GM23338 (cell line): ENCODE measurements at regions not wholly inside any gene's neighbourhood (a gene's known extent, or its start where the extent isn't known, plus 50 kb on each side); places are given as distances from the start of the nearest gene placed in this dataset. TPM values are rescaled to one million over a fixed set of nuclear protein-coding genes. Genes with fewer than 3 reads are reported as not detected.

ENCODE experiments used
- ATAC-seq: fragments of 200-7000 bp; cut with Tn5 transposase; 3 replicates; pipeline ENCODE4 v1.9.1; 2020
- DNase-seq: peaks from one replicate; pipeline ENCODE4 v3.0.0-alpha.2; 2015; ENCODE audit warnings: low spot score
- H2AFZ ChIP-seq: fragments of 200-600 bp; sonication (generic); 2 replicates; pipeline ENCODE4 v1.8.0; 2016; ENCODE audit warnings: antibody characterized with exemption, mild to moderate bottlenecking, moderate library complexity
- H3F3A ChIP-seq: fragments of 200-600 bp; sonication (generic); replicated peaks from 2 replicates; pipeline ENCODE4 v1.8.0; 2017; ENCODE audit warnings: antibody characterized with exemption, mixed run types, low read depth
- H3K27ac ChIP-seq: fragments of 200-600 bp; sonication (generic); 2 replicates; pipeline ENCODE4 v1.6.1; 2016; ENCODE audit warnings: low read depth
- H3K27me3 ChIP-seq: fragments of 200-600 bp; sonication (generic); 2 replicates; pipeline ENCODE4 v1.8.0; 2016; ENCODE audit warnings: mild to moderate bottlenecking, mixed run types, moderate library complexity; ENCODE audit not compliant: insufficient read depth
- H3K36me3 ChIP-seq: fragments of 200-600 bp; sonication (generic); 2 replicates; pipeline ENCODE4 v1.8.0; 2016; ENCODE audit warnings: mild to moderate bottlenecking; ENCODE audit not compliant: insufficient read depth
- H3K4me1 ChIP-seq: fragments of 200-600 bp; sonication (generic); 2 replicates; pipeline ENCODE4 v1.8.0; 2016; ENCODE audit warnings: mild to moderate bottlenecking, moderate library complexity; ENCODE audit not compliant: insufficient read depth
- H3K4me2 ChIP-seq: fragments of 200-600 bp; sonication (generic); 2 replicates; pipeline ENCODE4 v1.7.1; 2017; ENCODE audit warnings: mixed run types
- H3K4me3 ChIP-seq: fragments of 200-600 bp; sonication (generic); 2 replicates; pipeline ENCODE4 v1.6.1; 2016; ENCODE audit warnings: mixed run types
- H3K79me2 ChIP-seq: fragments of 200-600 bp; sonication (generic); replicated peaks from 2 replicates; pipeline ENCODE4 v1.8.0; 2017; ENCODE audit warnings: mild to moderate bottlenecking; ENCODE audit not compliant: insufficient read depth
- H3K9me2 ChIP-seq: fragments of 200-600 bp; sonication (generic); 2 replicates; pipeline ENCODE4 v1.8.0; 2017; ENCODE audit not compliant: insufficient read depth
- H4K20me1 ChIP-seq: fragments of 200-600 bp; sonication (generic); replicated peaks from 2 replicates; pipeline ENCODE4 v1.8.0; 2017; ENCODE audit warnings: mild to moderate bottlenecking; ENCODE audit not compliant: insufficient read depth
- H3K27ac Mint-ChIP-seq: 2 replicates; pipeline ENCODE4 v1.8.0; 2020; ENCODE audit warnings: inconsistent platforms, mild to moderate bottlenecking, moderate library complexity, mixed read lengths
- H3K27me3 Mint-ChIP-seq: 3 replicates; pipeline ENCODE4 v1.8.0; 2022; ENCODE audit warnings: low read depth, mild to moderate bottlenecking, moderate library complexity, mixed read lengths, inconsistent platforms; ENCODE audit not compliant: insufficient read depth, poor library complexity
- H3K36me3 Mint-ChIP-seq: 3 replicates; pipeline ENCODE4 v1.8.0; 2021; ENCODE audit warnings: low read depth, mild to moderate bottlenecking, inconsistent platforms, moderate library complexity, mixed read lengths
- H3K4me1 Mint-ChIP-seq: 3 replicates; pipeline ENCODE4 v1.8.0; 2020; ENCODE audit warnings: mild to moderate bottlenecking, inconsistent platforms, mixed read lengths
- H3K4me3 Mint-ChIP-seq: 3 replicates; pipeline ENCODE4 v1.8.0; 2021; ENCODE audit warnings: moderate library complexity, mild to moderate bottlenecking, inconsistent platforms, mixed read lengths
- H3K9me3 Mint-ChIP-seq: 3 replicates; pipeline ENCODE4 v1.8.0; 2020; ENCODE audit warnings: moderate library complexity, mild to moderate bottlenecking, inconsistent platforms, mixed read lengths
- EZH2 ChIP-seq: fragments of 200-600 bp; sonication (generic); IDR thresholded peaks from one replicate; pipeline ENCODE4 v1.8.0; 2017; ENCODE audit warnings: antibody characterized with exemption, mild to moderate bottlenecking, low read depth; ENCODE audit not compliant: unreplicated experiment
- JUNB ChIP-seq: IDR thresholded peaks from one replicate; pipeline ENCODE4 v1.6.1; 2016; ENCODE audit warnings: antibody characterized with exemption; ENCODE audit not compliant: unreplicated experiment
- small RNA-seq: library from RNA; depleted of rRNA; stranded (forward); fragments of <200 nt; gene quantifications from one replicate; pipeline ENCODE3, GENCODE V24; 2014; ENCODE audit warnings: low replicate concordance
- TF ChIP-seq, protein P1 (sequence below): fragments of 250-450 bp; sonication (Bioruptor Pico); IDR thresholded peaks from 2 replicates; pipeline ENCODE4 v1.5.0; 2020; ENCODE audit warnings: mild to moderate bottlenecking, moderate library complexity

DNA sequence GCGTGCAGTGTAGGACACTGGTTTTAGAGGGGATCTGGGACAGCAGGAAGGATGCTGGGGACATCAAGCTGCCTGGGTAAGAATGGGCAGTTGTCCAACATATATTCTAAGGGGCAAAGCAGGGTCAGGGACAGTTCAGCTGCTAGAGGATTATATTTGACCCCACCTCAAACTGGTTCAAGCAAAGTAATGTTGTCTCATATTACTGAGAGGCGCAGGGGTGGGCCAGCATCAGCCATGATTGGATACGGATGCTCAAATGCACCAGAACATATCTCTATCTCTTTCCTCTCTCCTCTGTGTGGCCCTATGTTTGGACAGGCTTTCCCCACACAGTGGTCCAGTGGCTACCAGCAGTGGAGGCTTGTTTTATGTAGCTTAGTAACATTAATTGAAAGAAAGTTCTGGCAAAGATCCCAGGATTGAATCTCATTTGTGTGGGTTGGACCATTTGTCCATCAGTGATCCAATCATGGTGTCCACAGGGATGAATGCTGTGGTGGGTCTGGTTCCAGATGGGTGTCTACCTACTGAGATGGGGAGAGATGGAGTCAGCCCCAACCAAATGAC is 49.8 kb upstream of the RGMA start:
- H3K79me2 ChIP-seq, result no peaks in the 10 kb centered on the region
- no peaks in the 10 kb centered on the region for H4K20me1 ChIP-seq
- H3K4me2 ChIP-seq, result no peak overlapping the region
- Mint-ChIP-seq H3K27me3 (peaks cover 12% of the 10 kb centered on the region), H3K27ac (no peak overlapping the region), H3K4me3 (no peak overlapping the region), H3K9me3 (peaks cover 2% of the 10 kb centered on the region; the same call in 1 of the 3 replicates), H3K36me3 (no peaks in the 10 kb centered on the region), H3K4me1 (peaks cover 16% of the 10 kb centered on the region)
- DNase-seq, result no peak
- H3K27me3 ChIP-seq, result no peaks in the 10 kb centered on the region
- H3F3A ChIP-seq, result no peaks in the 10 kb centered on the region
- H3K27ac ChIP-seq, result no peak overlapping the region
- H3K4me1 ChIP-seq, result no peaks in the 10 kb centered on the region; the same call in 1 of the 2 replicates
- H3K4me3 ChIP-seq, result no peak overlapping the region
- no peaks in the 10 kb centered on the region for H3K36me3 ChIP-seq
- ATAC-seq, result no peak
- no peak overlapping the region for H2AFZ ChIP-seq
- no peak for TF ChIP-seq JUNB
- no peak for TF ChIP-seq EZH2
- TF ChIP-seq, protein P1, sequence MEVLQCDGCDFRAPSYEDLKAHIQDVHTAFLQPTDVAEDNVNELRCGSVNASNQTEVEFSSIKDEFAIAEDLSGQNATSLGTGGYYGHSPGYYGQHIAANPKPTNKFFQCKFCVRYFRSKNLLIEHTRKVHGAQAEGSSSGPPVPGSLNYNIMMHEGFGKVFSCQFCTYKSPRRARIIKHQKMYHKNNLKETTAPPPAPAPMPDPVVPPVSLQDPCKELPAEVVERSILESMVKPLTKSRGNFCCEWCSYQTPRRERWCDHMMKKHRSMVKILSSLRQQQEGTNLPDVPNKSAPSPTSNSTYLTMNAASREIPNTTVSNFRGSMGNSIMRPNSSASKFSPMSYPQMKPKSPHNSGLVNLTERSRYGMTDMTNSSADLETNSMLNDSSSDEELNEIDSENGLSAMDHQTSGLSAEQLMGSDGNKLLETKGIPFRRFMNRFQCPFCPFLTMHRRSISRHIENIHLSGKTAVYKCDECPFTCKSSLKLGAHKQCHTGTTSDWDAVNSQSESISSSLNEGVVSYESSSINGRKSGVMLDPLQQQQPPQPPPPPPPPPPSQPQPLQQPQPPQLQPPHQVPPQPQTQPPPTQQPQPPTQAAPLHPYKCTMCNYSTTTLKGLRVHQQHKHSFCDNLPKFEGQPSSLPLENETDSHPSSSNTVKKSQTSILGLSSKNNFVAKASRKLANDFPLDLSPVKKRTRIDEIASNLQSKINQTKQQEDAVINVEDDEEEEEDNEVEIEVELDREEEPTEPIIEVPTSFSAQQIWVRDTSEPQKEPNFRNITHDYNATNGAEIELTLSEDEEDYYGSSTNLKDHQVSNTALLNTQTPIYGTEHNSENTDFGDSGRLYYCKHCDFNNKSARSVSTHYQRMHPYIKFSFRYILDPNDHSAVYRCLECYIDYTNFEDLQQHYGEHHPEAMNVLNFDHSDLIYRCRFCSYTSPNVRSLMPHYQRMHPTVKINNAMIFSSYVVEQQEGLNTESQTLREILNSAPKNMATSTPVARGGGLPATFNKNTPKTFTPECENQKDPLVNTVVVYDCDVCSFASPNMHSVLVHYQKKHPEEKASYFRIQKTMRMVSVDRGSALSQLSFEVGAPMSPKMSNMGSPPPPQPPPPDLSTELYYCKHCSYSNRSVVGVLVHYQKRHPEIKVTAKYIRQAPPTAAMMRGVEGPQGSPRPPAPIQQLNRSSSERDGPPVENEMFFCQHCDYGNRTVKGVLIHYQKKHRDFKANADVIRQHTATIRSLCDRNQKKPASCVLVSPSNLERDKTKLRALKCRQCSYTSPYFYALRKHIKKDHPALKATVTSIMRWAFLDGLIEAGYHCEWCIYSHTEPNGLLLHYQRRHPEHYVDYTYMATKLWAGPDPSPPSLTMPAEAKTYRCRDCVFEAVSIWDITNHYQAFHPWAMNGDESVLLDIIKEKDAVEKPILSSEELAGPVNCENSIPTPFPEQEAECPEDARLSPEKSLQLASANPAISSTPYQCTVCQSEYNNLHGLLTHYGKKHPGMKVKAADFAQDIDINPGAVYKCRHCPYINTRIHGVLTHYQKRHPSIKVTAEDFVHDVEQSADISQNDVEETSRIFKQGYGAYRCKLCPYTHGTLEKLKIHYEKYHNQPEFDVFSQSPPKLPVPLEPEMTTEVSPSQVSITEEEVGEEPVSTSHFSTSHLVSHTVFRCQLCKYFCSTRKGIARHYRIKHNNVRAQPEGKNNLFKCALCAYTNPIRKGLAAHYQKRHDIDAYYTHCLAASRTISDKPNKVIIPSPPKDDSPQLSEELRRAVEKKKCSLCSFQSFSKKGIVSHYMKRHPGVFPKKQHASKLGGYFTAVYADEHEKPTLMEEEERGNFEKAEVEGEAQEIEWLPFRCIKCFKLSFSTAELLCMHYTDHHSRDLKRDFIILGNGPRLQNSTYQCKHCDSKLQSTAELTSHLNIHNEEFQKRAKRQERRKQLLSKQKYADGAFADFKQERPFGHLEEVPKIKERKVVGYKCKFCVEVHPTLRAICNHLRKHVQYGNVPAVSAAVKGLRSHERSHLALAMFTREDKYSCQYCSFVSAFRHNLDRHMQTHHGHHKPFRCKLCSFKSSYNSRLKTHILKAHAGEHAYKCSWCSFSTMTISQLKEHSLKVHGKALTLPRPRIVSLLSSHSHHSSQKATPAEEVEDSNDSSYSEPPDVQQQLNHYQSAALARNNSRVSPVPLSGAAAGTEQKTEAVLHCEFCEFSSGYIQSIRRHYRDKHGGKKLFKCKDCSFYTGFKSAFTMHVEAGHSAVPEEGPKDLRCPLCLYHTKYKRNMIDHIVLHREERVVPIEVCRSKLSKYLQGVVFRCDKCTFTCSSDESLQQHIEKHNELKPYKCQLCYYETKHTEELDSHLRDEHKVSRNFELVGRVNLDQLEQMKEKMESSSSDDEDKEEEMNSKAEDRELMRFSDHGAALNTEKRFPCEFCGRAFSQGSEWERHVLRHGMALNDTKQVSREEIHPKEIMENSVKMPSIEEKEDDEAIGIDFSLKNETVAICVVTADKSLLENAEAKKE (CRISPR knock-in tag), result no peak
- H3K9me2 ChIP-seq, result 0 out of 2 replicates have a peak, but pooled peaks cover 5% of the 10 kb centered on the region

Small RNA genes in the stretch of these regions (small RNA-seq; reads per million reads assigned to genes)
- gene AC103996.1, result not detected
- gene AC112693.2, result not detected
